ENCODE measurements at regions not wholly inside any gene's neighbourhood (a gene's known extent, or its start where the extent isn't known, plus 50 kb on each side); places are given as distances from the start of the nearest gene placed in this dataset.

DNA sequence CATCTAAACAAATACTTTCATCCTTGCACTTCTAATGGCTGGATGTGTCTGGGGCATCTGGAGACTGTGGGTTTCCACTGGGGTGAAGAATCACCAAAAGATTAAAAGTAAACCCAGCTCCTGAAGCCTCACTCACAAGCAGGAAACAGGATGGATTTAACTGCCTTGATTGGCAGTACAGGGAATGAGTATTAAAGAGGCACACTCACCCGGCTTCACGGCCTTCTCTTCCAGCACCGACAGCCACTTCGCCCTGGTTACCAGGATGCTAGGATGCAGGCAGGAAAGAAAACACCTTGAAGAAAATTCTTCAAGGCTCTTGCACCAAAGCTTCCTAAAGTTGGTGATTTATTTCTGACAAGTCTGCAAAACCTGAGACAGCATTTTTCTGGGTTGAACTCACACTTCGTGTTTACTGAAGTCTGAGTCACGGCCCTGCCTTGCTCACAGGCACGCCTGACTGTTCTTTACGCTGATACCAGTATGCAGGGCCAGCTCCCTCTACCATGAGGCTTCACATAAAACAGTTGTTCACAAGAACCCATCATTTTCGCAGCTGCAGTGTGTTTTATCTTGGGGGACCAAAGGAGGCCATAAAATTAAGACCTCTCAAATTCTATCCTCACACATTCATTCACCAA lies 56.5 kb upstream of the ZNF354A start:
- Mint-ChIP-seq H3K27me3 (no peaks in the 10 kb centered on the region), H3K27ac (no peak overlapping the region), H3K9me3 (no peaks in the 10 kb centered on the region), H3K4me3 (no peak overlapping the region), H3K4me1 (no peaks in the 10 kb centered on the region), H3K36me3 (ENCODE audit: low read depth) (no peaks in the 10 kb centered on the region)
- no peak for DNase-seq
- CTCF ChIA-PET = no interaction called here
- POLR2A ChIA-PET = no interaction called here

DNA sequence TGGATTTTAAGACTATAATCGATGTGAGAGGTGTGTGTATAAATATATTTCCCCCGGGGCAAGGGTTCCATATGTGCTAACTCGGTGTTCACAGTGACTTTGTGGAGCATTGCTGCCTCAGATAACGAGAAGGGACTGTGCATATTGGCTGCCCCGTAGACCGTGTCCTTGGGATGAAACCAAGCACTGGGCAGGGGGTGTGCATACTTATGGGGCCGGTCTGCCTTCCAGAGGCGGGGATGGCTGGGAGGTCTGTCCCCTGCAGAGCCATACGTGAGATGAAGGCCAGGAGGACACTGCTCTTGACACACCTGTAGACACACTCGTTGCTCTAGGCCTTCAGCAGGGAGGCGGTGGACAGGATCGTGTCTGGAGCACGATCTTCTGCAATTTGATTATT lies 56.0 kb upstream of the ZNF354A start:
- Mint-ChIP-seq H3K9me3 (no peaks in the 10 kb centered on the region), H3K27me3 (no peaks in the 10 kb centered on the region), H3K4me3 (no peak overlapping the region), H3K4me1 (no peaks in the 10 kb centered on the region), H3K27ac (no peak overlapping the region), H3K36me3 (ENCODE audit: low read depth) (no peaks in the 10 kb centered on the region)
- ChIA-PET POLR2A (no interaction called here), CTCF (no interaction called here)
- no peak for DNase-seq

GRCh38 chr5:178785999-178786398 lies 55.5 kb upstream of the ZNF354A start:
- Mint-ChIP-seq H3K27me3 (no peaks in the 10 kb centered on the region), H3K36me3 (ENCODE audit: low read depth) (no peaks in the 10 kb centered on the region), H3K27ac (no peak overlapping the region), H3K9me3 (no peaks in the 10 kb centered on the region), H3K4me3 (no peak overlapping the region), H3K4me1 (no peaks in the 10 kb centered on the region)
- ChIA-PET CTCF (no interaction called here), POLR2A (no interaction called here)
- no peak for DNase-seq

GRCh38 chr5:178784391-178784790 lies 53.9 kb upstream of the ZNF354A start:
- ChIA-PET POLR2A (no interaction called here), CTCF (no interaction called here)
- Mint-ChIP-seq H3K4me1 (no peaks in the 10 kb centered on the region), H3K36me3 (ENCODE audit: low read depth) (no peaks in the 10 kb centered on the region), H3K27me3 (no peaks in the 10 kb centered on the region), H3K4me3 (no peak overlapping the region), H3K27ac (no peak overlapping the region), H3K9me3 (no peaks in the 10 kb centered on the region)
- DNase-seq = no peak

GRCh38 chr5:178781936-178782335 lies 51.5 kb upstream of the ZNF354A start:
- CTCF ChIA-PET = no interaction called here
- no peaks in the 10 kb centered on the region for H3K9me3 Mint-ChIP-seq
- peaks cover 5% of the 10 kb centered on the region for H3K4me1 Mint-ChIP-seq
- H3K27me3 Mint-ChIP-seq = no peaks in the 10 kb centered on the region
- H3K27ac Mint-ChIP-seq = no peak overlapping the region
- DNase-seq = no peak
- H3K36me3 Mint-ChIP-seq (ENCODE audit: low read depth) = no peaks in the 10 kb centered on the region
- H3K4me3 Mint-ChIP-seq = no peak overlapping the region
- POLR2A ChIA-PET = no interaction called here

- CTCF ChIA-PET = no interaction called here
- Mint-ChIP-seq H3K27me3 (no peaks in the 10 kb centered on the region), H3K36me3 (ENCODE audit: low read depth) (no peaks in the 10 kb centered on the region), H3K4me1 (peaks cover 5% of the 10 kb centered on the region), H3K9me3 (no peaks in the 10 kb centered on the region), H3K27ac (no peak overlapping the region), H3K4me3 (no peak overlapping the region)
- POLR2A ChIA-PET = no interaction called here
- no peak for DNase-seq
Measured at GRCh38 chr5:178780581-178781498, 50.4 kb upstream of the ZNF354A start.
